ENCODE measurements at regions not wholly inside any gene's neighbourhood (a gene's known extent, or its start where the extent isn't known, plus 50 kb on each side); places are given as distances from the start of the nearest gene placed in this dataset.

DNA sequence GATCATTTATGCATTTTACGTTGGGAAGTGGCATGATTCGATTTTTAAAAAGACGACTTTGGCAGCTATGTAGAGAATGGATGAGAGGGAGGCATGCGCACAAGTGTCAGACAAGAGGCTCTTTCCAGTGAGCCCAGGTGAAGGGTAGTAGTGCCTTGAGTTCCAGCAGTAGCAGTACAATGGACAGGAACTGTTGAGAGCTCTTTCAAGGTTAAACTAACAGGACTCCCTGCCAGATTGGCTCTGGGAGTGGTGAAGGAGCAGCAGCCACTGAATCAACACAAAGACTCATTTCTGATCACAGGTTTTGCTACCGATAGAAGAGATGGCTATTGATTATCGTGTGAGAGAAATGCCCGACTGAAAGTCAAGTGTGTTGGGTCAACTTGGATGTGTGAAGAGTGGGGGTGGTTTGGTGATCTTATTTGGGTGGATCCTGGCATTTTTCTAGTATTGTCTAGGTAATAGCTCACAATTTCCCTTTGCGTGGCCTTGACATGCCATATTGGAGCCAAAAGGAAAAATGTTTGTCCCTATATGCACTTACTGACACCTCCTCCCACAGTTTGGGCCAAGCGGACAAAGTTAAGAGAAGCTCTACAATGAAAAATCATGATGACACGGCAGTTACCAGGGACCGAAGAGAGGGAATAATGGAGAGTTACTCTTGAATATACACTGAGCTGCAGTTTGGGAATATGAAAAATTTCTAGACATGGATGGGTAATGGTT is 81.6 kb upstream of the MDFIC2 start (continued):
- TF ChIP-seq, protein P1, sequence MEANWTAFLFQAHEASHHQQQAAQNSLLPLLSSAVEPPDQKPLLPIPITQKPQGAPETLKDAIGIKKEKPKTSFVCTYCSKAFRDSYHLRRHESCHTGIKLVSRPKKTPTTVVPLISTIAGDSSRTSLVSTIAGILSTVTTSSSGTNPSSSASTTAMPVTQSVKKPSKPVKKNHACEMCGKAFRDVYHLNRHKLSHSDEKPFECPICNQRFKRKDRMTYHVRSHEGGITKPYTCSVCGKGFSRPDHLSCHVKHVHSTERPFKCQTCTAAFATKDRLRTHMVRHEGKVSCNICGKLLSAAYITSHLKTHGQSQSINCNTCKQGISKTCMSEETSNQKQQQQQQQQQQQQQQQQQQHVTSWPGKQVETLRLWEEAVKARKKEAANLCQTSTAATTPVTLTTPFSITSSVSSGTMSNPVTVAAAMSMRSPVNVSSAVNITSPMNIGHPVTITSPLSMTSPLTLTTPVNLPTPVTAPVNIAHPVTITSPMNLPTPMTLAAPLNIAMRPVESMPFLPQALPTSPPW (CRISPR knock-in tag; IDR thresholded peaks at IDR 0.05) = no peak
- TF ChIP-seq NUFIP1 (IDR thresholded peaks at IDR 0.05; ENCODE audit: partially characterized antibody) (no peak), CTBP1 (IDR thresholded peaks at IDR 0.05; ENCODE audit: borderline replicate concordance) (no peak), SRSF3 (IDR thresholded peaks at IDR 0.05; ENCODE audit: insufficient read depth, low read length) (no peak), E2F3 (CRISPR knock-in tag; IDR thresholded peaks at IDR 0.05) (no peak), YY1 (IDR thresholded peaks at IDR 0.05; ENCODE audit: borderline replicate concordance in 1 of 3, control insufficient read depth in 1 of 3, extremely low read depth in 1 of 3, insufficient read depth in 3 of 3, insufficient read length in 1 of 3, insufficient replicate concordance in 2 of 3, low read depth in 1 of 3, low read length in 2 of 3) (no peak), GTF2F1 (IDR thresholded peaks at IDR 0.05; ENCODE audit: low read depth, low read length) (no peak), PCBP2 (IDR thresholded peaks at IDR 0.05; ENCODE audit: low read depth, low read length, poor library complexity, severe bottlenecking) (no peak), ZKSCAN8 (CRISPR knock-in tag; IDR thresholded peaks at IDR 0.05) (no peak), ZNF668 (CRISPR knock-in tag; IDR thresholded peaks at IDR 0.05) (no peak), SAFB (IDR thresholded peaks at IDR 0.05; ENCODE audit: borderline replicate concordance, low read depth, low read length) (no peak)
- TF ChIP-seq, protein P2, sequence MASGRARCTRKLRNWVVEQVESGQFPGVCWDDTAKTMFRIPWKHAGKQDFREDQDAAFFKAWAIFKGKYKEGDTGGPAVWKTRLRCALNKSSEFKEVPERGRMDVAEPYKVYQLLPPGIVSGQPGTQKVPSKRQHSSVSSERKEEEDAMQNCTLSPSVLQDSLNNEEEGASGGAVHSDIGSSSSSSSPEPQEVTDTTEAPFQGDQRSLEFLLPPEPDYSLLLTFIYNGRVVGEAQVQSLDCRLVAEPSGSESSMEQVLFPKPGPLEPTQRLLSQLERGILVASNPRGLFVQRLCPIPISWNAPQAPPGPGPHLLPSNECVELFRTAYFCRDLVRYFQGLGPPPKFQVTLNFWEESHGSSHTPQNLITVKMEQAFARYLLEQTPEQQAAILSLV (tag; IDR thresholded peaks at IDR 0.05) = no peak
- TF ChIP-seq, protein P3, sequence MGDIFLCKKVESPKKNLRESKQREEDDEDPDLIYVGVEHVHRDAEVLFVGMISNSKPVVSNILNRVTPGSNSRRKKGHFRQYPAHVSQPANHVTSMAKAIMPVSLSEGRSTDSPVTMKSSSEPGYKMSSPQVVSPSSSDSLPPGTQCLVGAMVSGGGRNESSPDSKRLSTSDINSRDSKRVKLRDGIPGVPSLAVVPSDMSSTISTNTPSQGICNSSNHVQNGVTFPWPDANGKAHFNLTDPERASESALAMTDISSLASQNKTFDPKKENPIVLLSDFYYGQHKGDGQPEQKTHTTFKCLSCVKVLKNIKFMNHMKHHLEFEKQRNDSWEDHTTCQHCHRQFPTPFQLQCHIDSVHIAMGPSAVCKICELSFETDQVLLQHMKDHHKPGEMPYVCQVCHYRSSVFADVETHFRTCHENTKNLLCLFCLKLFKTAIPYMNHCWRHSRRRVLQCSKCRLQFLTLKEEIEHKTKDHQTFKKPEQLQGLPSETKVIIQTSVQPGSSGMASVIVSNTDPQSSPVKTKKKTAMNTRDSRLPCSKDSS (IDR thresholded peaks at IDR 0.05; ENCODE audit: low read depth, partially characterized antibody) = no peak
